ENCODE measurements at regions not wholly inside any gene's neighbourhood (a gene's known extent, or its start where the extent isn't known, plus 50 kb on each side); places are given as distances from the start of the nearest gene placed in this dataset.

- no peak for TF ChIP-seq CTCF (conservative IDR thresholded peaks at IDR 0.05 in 1 of 2, IDR thresholded peaks at IDR 0.05 in 1 of 2; ENCODE audit: extremely low read depth in 1 of 2, insufficient read depth in 1 of 2, low read depth in 1 of 2, low read length in 2 of 2)
- TF ChIP-seq EZH2 (IDR thresholded peaks at IDR 0.05; ENCODE audit: borderline replicate concordance, low read length), result no peak
Observed at GRCh38 chr13:104980586-104980985, 1554.9 kb downstream of the EFNB2 start.

All from mammary epithelial cell (primary cell).